ENCODE measurements at regions not wholly inside any gene's neighbourhood (a gene's known extent, or its start where the extent isn't known, plus 50 kb on each side); places are given as distances from the start of the nearest gene placed in this dataset.

- H3K4me1 Mint-ChIP-seq (ENCODE audit: low read depth), result no peaks in the 10 kb centered on the region
- H3K9me3 Mint-ChIP-seq, result peaks cover 11% of the 10 kb centered on the region
- no peak for DNase-seq (ENCODE audit: low spot score)
- no peaks in the 10 kb centered on the region for H3K36me3 Mint-ChIP-seq (ENCODE audit: low read depth)
- H3K4me3 Mint-ChIP-seq, result no peak overlapping the region
- no peak overlapping the region for H3K27ac Mint-ChIP-seq
- no peaks in the 10 kb centered on the region for H3K27me3 Mint-ChIP-seq (ENCODE audit: insufficient read depth)
- intact Hi-C loops (cut with micrococcal nuclease), result no loop called here
Measured at GRCh38 chr4:60314416-60314815, 885.7 kb upstream of the ADGRL3 start.

- Mint-ChIP-seq H3K4me1 (ENCODE audit: low read depth) (no peaks in the 10 kb centered on the region), H3K27ac (no peak overlapping the region), H3K4me3 (no peak overlapping the region), H3K9me3 (peaks cover 11% of the 10 kb centered on the region), H3K27me3 (ENCODE audit: insufficient read depth) (no peaks in the 10 kb centered on the region), H3K36me3 (ENCODE audit: low read depth) (no peaks in the 10 kb centered on the region)
- intact Hi-C loops (cut with micrococcal nuclease), result no loop called here
- no peak for DNase-seq (ENCODE audit: low spot score)
Measured at GRCh38 chr4:60315586-60315985, 884.5 kb upstream of the ADGRL3 start.

GRCh38 chr4:60326735-60327134, 873.4 kb upstream of the ADGRL3 start:
- Mint-ChIP-seq H3K27ac (no peak overlapping the region), H3K4me1 (ENCODE audit: low read depth) (no peaks in the 10 kb centered on the region), H3K27me3 (ENCODE audit: insufficient read depth) (no peaks in the 10 kb centered on the region), H3K4me3 (no peak overlapping the region), H3K9me3 (no peaks in the 10 kb centered on the region), H3K36me3 (ENCODE audit: low read depth) (no peaks in the 10 kb centered on the region)
- no peak for DNase-seq (ENCODE audit: low spot score)
- intact Hi-C loops (cut with micrococcal nuclease), result no loop called here

- H3K4me1 Mint-ChIP-seq (ENCODE audit: low read depth), result no peaks in the 10 kb centered on the region
- H3K9me3 Mint-ChIP-seq, result no peaks in the 10 kb centered on the region
- no peaks in the 10 kb centered on the region for H3K36me3 Mint-ChIP-seq (ENCODE audit: low read depth)
- no peaks in the 10 kb centered on the region for H3K27me3 Mint-ChIP-seq (ENCODE audit: insufficient read depth)
- intact Hi-C loops (cut with micrococcal nuclease), result no loop called here
- no peak overlapping the region for H3K27ac Mint-ChIP-seq
- H3K4me3 Mint-ChIP-seq, result no peak overlapping the region
- DNase-seq (ENCODE audit: low spot score), result no peak
Measured at GRCh38 chr4:60327651-60328050, 872.5 kb upstream of the ADGRL3 start.

GRCh38 chr4:60344908-60345307, 855.2 kb upstream of the ADGRL3 start:
- Mint-ChIP-seq H3K36me3 (ENCODE audit: low read depth) (no peaks in the 10 kb centered on the region), H3K27me3 (ENCODE audit: insufficient read depth) (no peaks in the 10 kb centered on the region), H3K4me1 (ENCODE audit: low read depth) (no peaks in the 10 kb centered on the region), H3K9me3 (no peaks in the 10 kb centered on the region), H3K4me3 (no peak overlapping the region), H3K27ac (no peak overlapping the region)
- no peak for DNase-seq (ENCODE audit: low spot score)
- intact Hi-C loops (cut with micrococcal nuclease), result no loop called here

- Mint-ChIP-seq H3K27ac (no peak overlapping the region), H3K9me3 (no peaks in the 10 kb centered on the region), H3K4me1 (ENCODE audit: low read depth) (no peaks in the 10 kb centered on the region), H3K27me3 (ENCODE audit: insufficient read depth) (no peaks in the 10 kb centered on the region), H3K36me3 (ENCODE audit: low read depth) (no peaks in the 10 kb centered on the region), H3K4me3 (no peak overlapping the region)
- DNase-seq (ENCODE audit: low spot score), result no peak
- intact Hi-C loops (cut with micrococcal nuclease), result no loop called here
Measured at GRCh38 chr4:60345392-60345791, 854.7 kb upstream of the ADGRL3 start.

GRCh38 chr4:60359746-60360367, 840.3 kb upstream of the ADGRL3 start:
- Mint-ChIP-seq H3K9me3 (peaks cover 8% of the 10 kb centered on the region), H3K27me3 (ENCODE audit: insufficient read depth) (no peaks in the 10 kb centered on the region), H3K4me1 (ENCODE audit: low read depth) (no peaks in the 10 kb centered on the region), H3K27ac (no peak overlapping the region), H3K36me3 (ENCODE audit: low read depth) (no peaks in the 10 kb centered on the region), H3K4me3 (no peak overlapping the region)
- intact Hi-C loops (cut with micrococcal nuclease), result no loop called here
- no peak for DNase-seq (ENCODE audit: low spot score)

GRCh38 chr4:60365176-60365575, 835.0 kb upstream of the ADGRL3 start:
- intact Hi-C loops (cut with micrococcal nuclease), result no loop called here
- Mint-ChIP-seq H3K4me1 (ENCODE audit: low read depth) (no peaks in the 10 kb centered on the region), H3K9me3 (peaks cover 11% of the 10 kb centered on the region), H3K27ac (no peak overlapping the region), H3K4me3 (no peak overlapping the region), H3K36me3 (ENCODE audit: low read depth) (no peaks in the 10 kb centered on the region), H3K27me3 (ENCODE audit: insufficient read depth) (no peaks in the 10 kb centered on the region)
- no peak for DNase-seq (ENCODE audit: low spot score)

GRCh38 chr4:60366661-60367060, 833.5 kb upstream of the ADGRL3 start:
- peaks cover 6% of the 10 kb centered on the region for H3K9me3 Mint-ChIP-seq
- no peaks in the 10 kb centered on the region for H3K36me3 Mint-ChIP-seq (ENCODE audit: low read depth)
- no peaks in the 10 kb centered on the region for H3K27me3 Mint-ChIP-seq (ENCODE audit: insufficient read depth)
- intact Hi-C loops (cut with micrococcal nuclease), result no loop called here
- no peak overlapping the region for H3K4me3 Mint-ChIP-seq
- H3K4me1 Mint-ChIP-seq (ENCODE audit: low read depth), result no peaks in the 10 kb centered on the region
- no peak overlapping the region for H3K27ac Mint-ChIP-seq
- DNase-seq (ENCODE audit: low spot score), result no peak

GRCh38 chr4:60368986-60369385, 831.1 kb upstream of the ADGRL3 start:
- peaks cover 3% of the 10 kb centered on the region for H3K9me3 Mint-ChIP-seq
- H3K4me1 Mint-ChIP-seq (ENCODE audit: low read depth), result no peaks in the 10 kb centered on the region
- no peak overlapping the region for H3K4me3 Mint-ChIP-seq
- no peak overlapping the region for H3K27ac Mint-ChIP-seq
- H3K36me3 Mint-ChIP-seq (ENCODE audit: low read depth), result no peaks in the 10 kb centered on the region
- H3K27me3 Mint-ChIP-seq (ENCODE audit: insufficient read depth), result no peaks in the 10 kb centered on the region
- no peak for DNase-seq (ENCODE audit: low spot score)
- intact Hi-C loops (cut with micrococcal nuclease), result no loop called here

GRCh38 chr4:60378010-60378409, 822.1 kb upstream of the ADGRL3 start:
- no peak overlapping the region for H3K27ac Mint-ChIP-seq
- intact Hi-C loops (cut with micrococcal nuclease), result no loop called here
- H3K9me3 Mint-ChIP-seq, result peaks cover 13% of the 10 kb centered on the region
- no peaks in the 10 kb centered on the region for H3K4me1 Mint-ChIP-seq (ENCODE audit: low read depth)
- no peak for DNase-seq (ENCODE audit: low spot score)
- no peak overlapping the region for H3K4me3 Mint-ChIP-seq
- H3K27me3 Mint-ChIP-seq (ENCODE audit: insufficient read depth), result no peaks in the 10 kb centered on the region
- H3K36me3 Mint-ChIP-seq (ENCODE audit: low read depth), result no peaks in the 10 kb centered on the region

GRCh38 chr4:60384516-60384915, 815.6 kb upstream of the ADGRL3 start:
- no peaks in the 10 kb centered on the region for H3K27me3 Mint-ChIP-seq (ENCODE audit: insufficient read depth)
- H3K4me1 Mint-ChIP-seq (ENCODE audit: low read depth), result no peaks in the 10 kb centered on the region
- intact Hi-C loops (cut with micrococcal nuclease), result no loop called here
- H3K27ac Mint-ChIP-seq, result no peak overlapping the region
- H3K4me3 Mint-ChIP-seq, result no peak overlapping the region
- H3K9me3 Mint-ChIP-seq, result peaks cover 21% of the 10 kb centered on the region
- no peak for DNase-seq (ENCODE audit: low spot score)
- no peaks in the 10 kb centered on the region for H3K36me3 Mint-ChIP-seq (ENCODE audit: low read depth)

- DNase-seq (ENCODE audit: low spot score), result no peak
- intact Hi-C loops (cut with micrococcal nuclease), result no loop called here
- H3K27ac Mint-ChIP-seq, result no peak overlapping the region
- no peaks in the 10 kb centered on the region for H3K27me3 Mint-ChIP-seq (ENCODE audit: insufficient read depth)
- no peaks in the 10 kb centered on the region for H3K4me1 Mint-ChIP-seq (ENCODE audit: low read depth)
- H3K4me3 Mint-ChIP-seq, result no peak overlapping the region
- H3K9me3 Mint-ChIP-seq, result peaks cover 16% of the 10 kb centered on the region
- H3K36me3 Mint-ChIP-seq (ENCODE audit: low read depth), result no peaks in the 10 kb centered on the region
Measured at GRCh38 chr4:60389633-60390032, 810.5 kb upstream of the ADGRL3 start.

GRCh38 chr4:60396341-60397049, 803.6 kb upstream of the ADGRL3 start:
- H3K27me3 Mint-ChIP-seq (ENCODE audit: insufficient read depth), result no peaks in the 10 kb centered on the region
- H3K9me3 Mint-ChIP-seq, result peaks cover 28% of the 10 kb centered on the region
- no peak overlapping the region for H3K4me3 Mint-ChIP-seq
- intact Hi-C loops (cut with micrococcal nuclease), result no loop called here
- H3K4me1 Mint-ChIP-seq (ENCODE audit: low read depth), result no peaks in the 10 kb centered on the region
- H3K27ac Mint-ChIP-seq, result no peak overlapping the region
- DNase-seq (ENCODE audit: low spot score), result no peak
- H3K36me3 Mint-ChIP-seq (ENCODE audit: low read depth), result no peaks in the 10 kb centered on the region

Measured in activated T-helper 1 cell treated with anti-CD3 and anti-CD28 coated beads, Interleukin-12 subunit alpha, Interleukin-12 subunit beta, Interleukin-2, Interleukin-4 antibody, amounts not matched to agents 30 ng/mL and 10 ng/mL and 1 ng/mL, durations not matched to agents 14 hours and 24 hours and 36 hours (primary cell).